Chondrocyte (in vitro differentiated cells): ENCODE measurements at regions not wholly inside any gene's neighbourhood (a gene's known extent, or its start where the extent isn't known, plus 50 kb on each side); places are given as distances from the start of the nearest gene placed in this dataset.

Experiments used
- DNase-seq: peaks from one replicate; pipeline ENCODE4 v3.0.0; 2021; ENCODE audit warnings: mixed read lengths, low spot score
- H3K27ac Mint-ChIP-seq: one replicate; pipeline ENCODE4 v1.8.0; 2021; ENCODE audit warnings: mild to moderate bottlenecking, moderate library complexity, mixed read lengths; ENCODE audit not compliant: unreplicated experiment
- H3K27me3 Mint-ChIP-seq: 2 replicates; pipeline ENCODE4 v1.8.0; 2021; ENCODE audit warnings: low read depth, mixed read lengths
- H3K36me3 Mint-ChIP-seq: 2 replicates; pipeline ENCODE4 v1.8.0; 2021; ENCODE audit warnings: low read depth, mixed read lengths
- H3K4me1 Mint-ChIP-seq: 2 replicates; pipeline ENCODE4 v1.8.0; 2021; ENCODE audit warnings: low read depth, mild to moderate bottlenecking, mixed read lengths
- H3K4me3 Mint-ChIP-seq: one replicate; pipeline ENCODE4 v1.8.0; 2021; ENCODE audit warnings: mild to moderate bottlenecking, moderate library complexity, mixed read lengths; ENCODE audit not compliant: unreplicated experiment
- H3K9me3 Mint-ChIP-seq: 2 replicates; pipeline ENCODE4 v1.8.0; 2021; ENCODE audit warnings: low read depth, mixed read lengths
- CTCF ChIP-seq: fragments of 200-600 bp; sonication (generic); IDR thresholded peaks from 2 replicates; pipeline ENCODE4 v1.5.0; 2021; ENCODE audit warnings: antibody characterized with exemption, mild to moderate bottlenecking, moderate library complexity

GRCh38 chr5:90307782-90308181 is 101.8 kb downstream of the CETN3 start:
- DNase-seq = no peak

GRCh38 chr5:90307322-90307721 is 102.2 kb downstream of the CETN3 start:
- no peak for TF ChIP-seq CTCF
- H3K4me3 Mint-ChIP-seq = no peak overlapping the region
- DNase-seq = no peak
- H3K36me3 Mint-ChIP-seq = no peaks in the 10 kb centered on the region
- peaks cover 10% of the 10 kb centered on the region for H3K4me1 Mint-ChIP-seq
- H3K27me3 Mint-ChIP-seq = no peaks in the 10 kb centered on the region
- no peak overlapping the region for H3K27ac Mint-ChIP-seq
- no peaks in the 10 kb centered on the region for H3K9me3 Mint-ChIP-seq

More at GRCh38 chr5:90307782-90308181, 101.8 kb downstream of the CETN3 start:
- H3K36me3 Mint-ChIP-seq = no peaks in the 10 kb centered on the region
- H3K4me1 Mint-ChIP-seq = peaks cover 10% of the 10 kb centered on the region
- H3K9me3 Mint-ChIP-seq = no peaks in the 10 kb centered on the region
- TF ChIP-seq CTCF = no peak
- no peak overlapping the region for H3K27ac Mint-ChIP-seq
- no peak overlapping the region for H3K4me3 Mint-ChIP-seq
- H3K27me3 Mint-ChIP-seq = no peaks in the 10 kb centered on the region

- Mint-ChIP-seq H3K27ac (no peak overlapping the region), H3K36me3 (no peaks in the 10 kb centered on the region), H3K9me3 (no peaks in the 10 kb centered on the region), H3K4me3 (no peak overlapping the region), H3K27me3 (no peaks in the 10 kb centered on the region), H3K4me1 (peaks cover 10% of the 10 kb centered on the region)
- no peak for TF ChIP-seq CTCF
- DNase-seq = no peak
Measured at GRCh38 chr5:90306613-90307012, 102.9 kb downstream of the CETN3 start.

GRCh38 chr5:90305041-90305720 is 104.4 kb downstream of the CETN3 start:
- DNase-seq = no peak
- H3K9me3 Mint-ChIP-seq = no peaks in the 10 kb centered on the region
- no peak overlapping the region for H3K27ac Mint-ChIP-seq
- no peak for TF ChIP-seq CTCF
- no peak overlapping the region for H3K4me3 Mint-ChIP-seq
- peaks cover 10% of the 10 kb centered on the region for H3K4me1 Mint-ChIP-seq
- H3K27me3 Mint-ChIP-seq = no peaks in the 10 kb centered on the region
- no peaks in the 10 kb centered on the region for H3K36me3 Mint-ChIP-seq

- DNase-seq = no peak
- no peak for TF ChIP-seq CTCF
- Mint-ChIP-seq H3K36me3 (no peaks in the 10 kb centered on the region), H3K9me3 (no peaks in the 10 kb centered on the region), H3K4me3 (no peak overlapping the region), H3K27ac (no peak overlapping the region), H3K4me1 (peaks cover 4% of the 10 kb centered on the region), H3K27me3 (no peaks in the 10 kb centered on the region)
Measured at GRCh38 chr5:90301248-90301647, 108.3 kb downstream of the CETN3 start.
